ENCODE measurements at regions not wholly inside any gene's neighbourhood (a gene's known extent, or its start where the extent isn't known, plus 50 kb on each side); places are given as distances from the start of the nearest gene placed in this dataset.
A peak's percentile ranks its signal among the peaks of the same experiment; 100 is the strongest.

DNA sequence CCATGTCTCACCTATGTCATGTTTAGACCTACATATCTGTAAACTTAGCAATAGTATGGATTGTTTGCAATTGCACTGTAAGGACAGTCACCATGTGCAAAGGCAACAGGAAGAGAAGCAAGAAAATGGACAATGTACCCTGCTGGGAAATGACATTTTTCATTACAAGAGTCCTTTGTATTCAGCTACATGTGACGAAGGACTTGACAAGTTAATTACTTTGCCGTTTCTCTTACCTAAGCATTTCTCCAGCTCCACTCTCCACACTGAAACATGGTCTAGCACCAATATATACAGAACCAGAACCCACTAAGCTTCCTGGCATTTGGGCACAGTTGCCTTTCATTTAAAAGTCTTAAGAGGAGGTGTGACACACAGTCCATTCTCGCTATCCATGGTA lies 76.6 kb upstream of the PFKP start:
- Histone ChIP-seq H3K79me2 (ENCODE audit: low read depth) (no peaks in the 10 kb centered on the region), H3K36me3 (no peaks in the 10 kb centered on the region), H3K9me3 (ENCODE audit: low read depth) (no peaks in the 10 kb centered on the region), H3K4me1 (peaks cover 3% of the 10 kb centered on the region), H3K27me3 (no peaks in the 10 kb centered on the region), H3K9ac (no peak overlapping the region), H3K4me3 (no peak overlapping the region), H3F3A (ENCODE audit: low read depth) (no peaks in the 10 kb centered on the region), H3K27ac (no peak overlapping the region), H2AFZ (replicated peaks) (no peak overlapping the region), H4K20me1 (ENCODE audit: low read depth) (no peaks in the 10 kb centered on the region), H3K4me2 (no peak overlapping the region)
- H3K9me3 Mint-ChIP-seq, result peaks cover 7% of the 10 kb centered on the region
- TF ChIP-seq EZH2 (IDR thresholded peaks at IDR 0.05) (no peak), EZH2phosphoT487 (IDR thresholded peaks at IDR 0.05) (no peak)
- TF ChIP-seq, protein P1, sequence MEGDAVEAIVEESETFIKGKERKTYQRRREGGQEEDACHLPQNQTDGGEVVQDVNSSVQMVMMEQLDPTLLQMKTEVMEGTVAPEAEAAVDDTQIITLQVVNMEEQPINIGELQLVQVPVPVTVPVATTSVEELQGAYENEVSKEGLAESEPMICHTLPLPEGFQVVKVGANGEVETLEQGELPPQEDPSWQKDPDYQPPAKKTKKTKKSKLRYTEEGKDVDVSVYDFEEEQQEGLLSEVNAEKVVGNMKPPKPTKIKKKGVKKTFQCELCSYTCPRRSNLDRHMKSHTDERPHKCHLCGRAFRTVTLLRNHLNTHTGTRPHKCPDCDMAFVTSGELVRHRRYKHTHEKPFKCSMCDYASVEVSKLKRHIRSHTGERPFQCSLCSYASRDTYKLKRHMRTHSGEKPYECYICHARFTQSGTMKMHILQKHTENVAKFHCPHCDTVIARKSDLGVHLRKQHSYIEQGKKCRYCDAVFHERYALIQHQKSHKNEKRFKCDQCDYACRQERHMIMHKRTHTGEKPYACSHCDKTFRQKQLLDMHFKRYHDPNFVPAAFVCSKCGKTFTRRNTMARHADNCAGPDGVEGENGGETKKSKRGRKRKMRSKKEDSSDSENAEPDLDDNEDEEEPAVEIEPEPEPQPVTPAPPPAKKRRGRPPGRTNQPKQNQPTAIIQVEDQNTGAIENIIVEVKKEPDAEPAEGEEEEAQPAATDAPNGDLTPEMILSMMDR (IDR thresholded peaks at IDR 0.05), result no peak
- H3K27ac Mint-ChIP-seq, result no peak overlapping the region
- H3K36me3 Mint-ChIP-seq, result no peaks in the 10 kb centered on the region
- H3K27me3 Mint-ChIP-seq (ENCODE audit: insufficient read depth, low read depth), result peaks cover 5% of the 10 kb centered on the region
- DNase-seq (ENCODE audit: low spot score), result no peak
- no peak overlapping the region for H3K4me3 Mint-ChIP-seq
- H3K4me1 Mint-ChIP-seq, result peaks cover 13% of the 10 kb centered on the region

DNA sequence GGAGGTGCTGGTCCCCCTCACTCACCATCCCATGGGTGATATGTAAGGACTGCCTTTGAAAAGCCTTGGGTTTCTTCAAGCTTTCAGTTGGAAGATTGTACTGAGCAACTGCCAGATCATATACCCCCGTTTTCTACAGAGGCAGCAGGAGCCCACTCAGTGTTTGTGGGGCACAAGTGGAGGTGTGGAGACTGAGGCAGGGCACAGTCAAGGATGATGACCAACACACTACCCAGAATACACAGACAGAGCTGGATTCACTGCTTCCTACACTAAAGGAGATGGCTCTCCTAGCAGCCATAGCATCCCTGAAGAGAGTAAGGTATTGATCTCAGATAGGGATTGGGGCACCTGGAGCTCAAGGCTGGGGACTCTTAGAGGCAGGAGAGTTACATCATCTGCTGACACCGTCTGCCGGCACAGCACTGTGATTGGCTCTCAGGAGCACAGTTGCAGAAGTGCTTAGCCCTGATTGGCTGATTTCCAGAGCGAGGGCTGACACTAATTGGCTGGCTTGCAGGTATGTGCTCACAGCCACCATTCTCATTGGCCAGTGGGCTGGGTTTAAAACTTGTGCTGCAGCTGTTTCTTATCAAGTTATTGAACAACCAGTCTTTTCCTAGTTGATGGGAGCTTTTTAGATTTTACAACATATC lies 77.9 kb upstream of the PFKP start:
- Mint-ChIP-seq H3K9me3 (peaks cover 5% of the 10 kb centered on the region), H3K27ac (peak overlapping the region; percentile 46), H3K4me1 (peaks cover 13% of the 10 kb centered on the region), H3K36me3 (no peaks in the 10 kb centered on the region), H3K27me3 (ENCODE audit: insufficient read depth, low read depth) (peaks cover 10% of the 10 kb centered on the region), H3K4me3 (no peak overlapping the region)
- H4K20me1 ChIP-seq (ENCODE audit: low read depth), result no peaks in the 10 kb centered on the region
- H3K9me3 ChIP-seq (ENCODE audit: low read depth), result no peaks in the 10 kb centered on the region
- H3K36me3 ChIP-seq, result no peaks in the 10 kb centered on the region
- H3K27ac ChIP-seq, result no peak overlapping the region
- no peak overlapping the region for H3K4me2 ChIP-seq
- H2AFZ ChIP-seq (replicated peaks), result no peak overlapping the region
- TF ChIP-seq EZH2phosphoT487 (IDR thresholded peaks at IDR 0.05), result no peak
- TF ChIP-seq EZH2 (IDR thresholded peaks at IDR 0.05), result no peak
- no peak overlapping the region for H3K9ac ChIP-seq
- DNase-seq (ENCODE audit: low spot score), result no peak
- H3K4me3 ChIP-seq, result no peak overlapping the region
- no peaks in the 10 kb centered on the region for H3K27me3 ChIP-seq
- no peaks in the 10 kb centered on the region for H3F3A ChIP-seq (ENCODE audit: low read depth)
- peaks cover 3% of the 10 kb centered on the region for H3K4me1 ChIP-seq
- H3K79me2 ChIP-seq (ENCODE audit: low read depth), result no peaks in the 10 kb centered on the region

DNA sequence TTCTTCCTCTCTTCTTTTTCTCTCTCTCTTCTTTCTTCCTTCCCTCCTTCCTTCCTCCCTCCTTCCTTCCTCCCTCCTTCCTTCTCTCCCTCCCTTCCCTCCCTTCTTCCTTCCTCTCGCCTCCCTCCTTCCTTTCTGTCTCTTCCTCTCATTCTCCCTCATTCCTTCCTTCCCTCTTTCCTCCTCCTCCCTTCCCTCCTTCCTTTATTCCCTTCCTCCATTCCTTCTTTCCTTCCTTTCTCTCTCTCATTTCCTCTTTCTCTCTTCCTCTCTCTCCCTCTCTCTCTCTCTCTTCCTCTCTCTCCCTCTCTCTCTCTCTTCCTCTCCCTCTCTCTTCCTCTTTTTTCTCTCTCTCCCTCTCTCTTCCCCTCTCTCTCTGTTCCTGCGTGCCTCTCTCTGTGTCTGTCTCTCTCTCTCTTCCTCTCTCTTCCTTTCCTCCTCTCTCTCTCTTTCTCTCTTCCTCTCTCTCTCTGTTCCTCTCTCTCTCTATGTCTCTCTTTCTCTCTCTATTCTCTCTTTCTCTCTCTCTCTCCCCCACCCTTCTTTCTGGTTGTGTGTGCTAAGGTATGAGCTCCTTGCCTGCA lies 80.1 kb upstream of the PFKP start:
- Histone ChIP-seq H3K36me3 (no peaks in the 10 kb centered on the region), H3K9ac (no peak overlapping the region), H3F3A (ENCODE audit: low read depth) (no peaks in the 10 kb centered on the region), H3K4me1 (peaks cover 3% of the 10 kb centered on the region), H3K9me3 (ENCODE audit: low read depth) (no peaks in the 10 kb centered on the region), H2AFZ (replicated peaks) (no peak overlapping the region), H3K27ac (no peak overlapping the region), H4K20me1 (ENCODE audit: low read depth) (no peaks in the 10 kb centered on the region), H3K4me2 (no peak overlapping the region), H3K27me3 (no peaks in the 10 kb centered on the region), H3K79me2 (ENCODE audit: low read depth) (no peaks in the 10 kb centered on the region), H3K4me3 (no peak overlapping the region)
- no peaks in the 10 kb centered on the region for H3K36me3 Mint-ChIP-seq
- H3K27ac Mint-ChIP-seq, result no peak overlapping the region
- DNase-seq (ENCODE audit: low spot score), result no peak
- TF ChIP-seq, protein P1 (IDR thresholded peaks at IDR 0.05), result no peak
- no peak for TF ChIP-seq EZH2 (IDR thresholded peaks at IDR 0.05)
- no peak for TF ChIP-seq EZH2phosphoT487 (IDR thresholded peaks at IDR 0.05)
- H3K27me3 Mint-ChIP-seq (ENCODE audit: insufficient read depth, low read depth), result peaks cover 9% of the 10 kb centered on the region
- no peak overlapping the region for H3K4me3 Mint-ChIP-seq
- H3K4me1 Mint-ChIP-seq, result peaks cover 13% of the 10 kb centered on the region
- peaks cover 5% of the 10 kb centered on the region for H3K9me3 Mint-ChIP-seq

DNA sequence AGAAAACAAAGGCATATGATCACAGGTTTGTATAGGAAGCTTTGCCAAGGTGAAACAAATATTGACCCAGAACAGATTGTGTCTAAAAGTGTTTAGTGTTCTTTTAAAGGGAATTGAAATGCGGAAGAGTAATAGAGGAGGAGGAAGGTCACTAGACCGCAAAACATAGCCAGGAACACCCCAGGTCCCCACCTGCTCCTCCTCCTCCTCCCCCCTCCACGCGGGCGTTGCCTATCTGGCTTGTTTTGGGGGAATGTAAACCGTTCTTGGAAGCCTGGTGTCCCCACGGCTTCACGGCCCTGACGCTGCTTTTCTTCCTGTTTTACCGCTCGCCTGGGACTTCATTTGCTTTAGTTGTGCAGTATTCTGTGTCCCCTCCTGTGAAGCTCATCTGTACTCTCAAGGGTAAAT lies 81.0 kb upstream of the PFKP start:
- Mint-ChIP-seq H3K4me1 (peaks cover 14% of the 10 kb centered on the region), H3K27ac (peak overlapping the region; percentile 0), H3K36me3 (no peaks in the 10 kb centered on the region), H3K4me3 (no peak overlapping the region), H3K9me3 (peaks cover 5% of the 10 kb centered on the region), H3K27me3 (ENCODE audit: insufficient read depth, low read depth) (peaks cover 13% of the 10 kb centered on the region)
- H3K9ac ChIP-seq, result no peak overlapping the region
- H3K27ac ChIP-seq, result no peak overlapping the region
- peak overlapping the region; percentile 17 for H2AFZ ChIP-seq (replicated peaks)
- H3K4me3 ChIP-seq, result no peak overlapping the region
- no peak overlapping the region for H3K4me2 ChIP-seq
- H3K4me1 ChIP-seq, result peaks cover 3% of the 10 kb centered on the region
- DNase-seq (ENCODE audit: low spot score), result no peak
- no peaks in the 10 kb centered on the region for H3K36me3 ChIP-seq
- TF ChIP-seq, protein P1 (IDR thresholded peaks at IDR 0.05), result no peak
- TF ChIP-seq EZH2 (IDR thresholded peaks at IDR 0.05) (no peak), EZH2phosphoT487 (IDR thresholded peaks at IDR 0.05) (no peak)
- H3F3A ChIP-seq (ENCODE audit: low read depth), result no peaks in the 10 kb centered on the region
- no peaks in the 10 kb centered on the region for H3K9me3 ChIP-seq (ENCODE audit: low read depth)
- H4K20me1 ChIP-seq (ENCODE audit: low read depth), result no peaks in the 10 kb centered on the region
- no peaks in the 10 kb centered on the region for H3K27me3 ChIP-seq
- no peaks in the 10 kb centered on the region for H3K79me2 ChIP-seq (ENCODE audit: low read depth)
